DND-41 (cell line): ENCODE measurements at regions not wholly inside any gene's neighbourhood (a gene's known extent, or its start where the extent isn't known, plus 50 kb on each side); places are given as distances from the start of the nearest gene placed in this dataset.

ENCODE experiments used
- ATAC-seq: fragments of 200-7000 bp; cut with Tn5 transposase; 3 replicates; pipeline ENCODE4 v1.9.1; 2021; ENCODE audit warnings: low read depth; ENCODE audit not compliant: insufficient read depth
- DNase-seq: peaks from one replicate; pipeline ENCODE4 v3.0.0-alpha.2; 2020
- H2AFZ ChIP-seq: 2 replicates; pipeline ENCODE4 v1.6.0; 2012; ENCODE audit warnings: low read depth, low read length
- H3K27ac ChIP-seq: 2 replicates; pipeline ENCODE4 v1.5.1; 2012; ENCODE audit warnings: low read length, inconsistent platforms
- H3K27me3 ChIP-seq: fragments of 200-600 bp; sonication (generic); 2 replicates; pipeline ENCODE4 v1.6.0; 2012; ENCODE audit warnings: low read length, mild to moderate bottlenecking, inconsistent platforms; ENCODE audit not compliant: insufficient read depth, poor library complexity
- H3K36me3 ChIP-seq: 2 replicates; pipeline ENCODE4 v1.5.1; 2012; ENCODE audit warnings: low read length, inconsistent platforms; ENCODE audit not compliant: insufficient read depth
- H3K4me1 ChIP-seq: 2 replicates; pipeline ENCODE4 v1.5.1; 2012; ENCODE audit warnings: mild to moderate bottlenecking, low read length; ENCODE audit not compliant: insufficient read depth
- H3K4me2 ChIP-seq: 2 replicates; pipeline ENCODE4 v1.6.0; 2012; ENCODE audit warnings: mild to moderate bottlenecking, moderate library complexity, low read length, inconsistent platforms; ENCODE audit not compliant: insufficient read depth
- H3K4me3 ChIP-seq, 2 experiments: fragments of 200-600 bp in 1 of 2; shearing (Covaris generic) in 1 of 2; 2 replicates each; pipeline ENCODE4 v1.5.1; 2012 to 2016; ENCODE audit warnings: inconsistent platforms in 2 of 2, low read length in 2 of 2, mild to moderate bottlenecking in 2 of 2, low read depth in 1 of 2, moderate library complexity in 1 of 2
- H3K79me2 ChIP-seq: 2 replicates; pipeline ENCODE4 v1.6.0; 2012; ENCODE audit warnings: low read length, inconsistent platforms; ENCODE audit not compliant: insufficient read depth
- H3K9ac ChIP-seq: 2 replicates; pipeline ENCODE4 v1.6.0; 2012; ENCODE audit warnings: low read depth, mild to moderate bottlenecking, inconsistent platforms, low read length, moderate library complexity
- H3K9me3 ChIP-seq: 2 replicates; pipeline ENCODE4 v1.5.1; 2012; ENCODE audit warnings: low read length, moderate library complexity, mild to moderate bottlenecking, inconsistent platforms; ENCODE audit not compliant: insufficient read depth, severe bottlenecking
- H4K20me1 ChIP-seq: 2 replicates; pipeline ENCODE4 v1.6.0; 2012; ENCODE audit warnings: low read length; ENCODE audit not compliant: insufficient read depth
- EZH2 ChIP-seq: IDR thresholded peaks from 3 replicates; pipeline ENCODE4 v1.6.1; 2012; ENCODE audit warnings: borderline replicate concordance, low read depth, mild to moderate bottlenecking, moderate library complexity, low read length, inconsistent platforms; ENCODE audit not compliant: severe bottlenecking
- TF ChIP-seq, protein P1 (sequence below): IDR thresholded peaks from 2 replicates; pipeline ENCODE4 v1.5.1; 2012; ENCODE audit warnings: borderline replicate concordance, low read length, moderate library complexity, mild to moderate bottlenecking; ENCODE audit not compliant: poor library complexity, severe bottlenecking; ENCODE audit errors: extremely low read depth

GRCh38 chr2:121134728-121135127 lies 150.3 kb downstream of the TFCP2L1 start:
- H3K9me3 ChIP-seq: no peaks in the 10 kb centered on the region
- peaks cover 2% of the 10 kb centered on the region for H3K27me3 ChIP-seq
- no peaks in the 10 kb centered on the region for H3K4me1 ChIP-seq
- H3K36me3 ChIP-seq: no peaks in the 10 kb centered on the region
- TF ChIP-seq, protein P1, sequence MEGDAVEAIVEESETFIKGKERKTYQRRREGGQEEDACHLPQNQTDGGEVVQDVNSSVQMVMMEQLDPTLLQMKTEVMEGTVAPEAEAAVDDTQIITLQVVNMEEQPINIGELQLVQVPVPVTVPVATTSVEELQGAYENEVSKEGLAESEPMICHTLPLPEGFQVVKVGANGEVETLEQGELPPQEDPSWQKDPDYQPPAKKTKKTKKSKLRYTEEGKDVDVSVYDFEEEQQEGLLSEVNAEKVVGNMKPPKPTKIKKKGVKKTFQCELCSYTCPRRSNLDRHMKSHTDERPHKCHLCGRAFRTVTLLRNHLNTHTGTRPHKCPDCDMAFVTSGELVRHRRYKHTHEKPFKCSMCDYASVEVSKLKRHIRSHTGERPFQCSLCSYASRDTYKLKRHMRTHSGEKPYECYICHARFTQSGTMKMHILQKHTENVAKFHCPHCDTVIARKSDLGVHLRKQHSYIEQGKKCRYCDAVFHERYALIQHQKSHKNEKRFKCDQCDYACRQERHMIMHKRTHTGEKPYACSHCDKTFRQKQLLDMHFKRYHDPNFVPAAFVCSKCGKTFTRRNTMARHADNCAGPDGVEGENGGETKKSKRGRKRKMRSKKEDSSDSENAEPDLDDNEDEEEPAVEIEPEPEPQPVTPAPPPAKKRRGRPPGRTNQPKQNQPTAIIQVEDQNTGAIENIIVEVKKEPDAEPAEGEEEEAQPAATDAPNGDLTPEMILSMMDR: no peak
- no peak for TF ChIP-seq EZH2
- H4K20me1 ChIP-seq: no peaks in the 10 kb centered on the region
- no peak overlapping the region for H2AFZ ChIP-seq
- no peak overlapping the region for H3K27ac ChIP-seq
- no peaks in the 10 kb centered on the region for H3K79me2 ChIP-seq
- H3K4me3 ChIP-seq: no peak overlapping the region
- H3K4me2 ChIP-seq: no peak overlapping the region
- no peak for DNase-seq
- ATAC-seq: no peak
- H3K9ac ChIP-seq: no peak overlapping the region

GRCh38 chr2:121135168-121135853 lies 149.7 kb downstream of the TFCP2L1 start:
- Histone ChIP-seq H2AFZ (no peak overlapping the region), H3K4me3 (no peak overlapping the region), H3K36me3 (no peaks in the 10 kb centered on the region), H3K9ac (no peak overlapping the region), H4K20me1 (no peaks in the 10 kb centered on the region), H3K27me3 (no peaks in the 10 kb centered on the region), H3K79me2 (no peaks in the 10 kb centered on the region), H3K9me3 (no peaks in the 10 kb centered on the region), H3K4me2 (no peak overlapping the region), H3K4me1 (no peaks in the 10 kb centered on the region), H3K27ac (no peak overlapping the region)
- ATAC-seq (no peak), DNase-seq (no peak)
- TF ChIP-seq, protein P1: no peak
- no peak for TF ChIP-seq EZH2

- H3K9ac ChIP-seq: no peak overlapping the region
Measured at GRCh38 chr2:121136323-121136722, 148.7 kb downstream of the TFCP2L1 start.

More at GRCh38 chr2:121136323-121136722, 148.7 kb downstream of the TFCP2L1 start:
- H3K79me2 ChIP-seq: no peaks in the 10 kb centered on the region
- no peak overlapping the region for H3K27ac ChIP-seq
- DNase-seq: no peak
- H3K4me2 ChIP-seq: no peak overlapping the region
- H2AFZ ChIP-seq: no peak overlapping the region
- TF ChIP-seq, protein P1: no peak
- no peak for TF ChIP-seq EZH2
- no peaks in the 10 kb centered on the region for H3K9me3 ChIP-seq
- H4K20me1 ChIP-seq: no peaks in the 10 kb centered on the region
- ATAC-seq: no peak
- no peak overlapping the region for H3K4me3 ChIP-seq
- no peaks in the 10 kb centered on the region for H3K36me3 ChIP-seq
- no peaks in the 10 kb centered on the region for H3K27me3 ChIP-seq
- no peaks in the 10 kb centered on the region for H3K4me1 ChIP-seq
